SK-N-SH (cell line): ENCODE measurements at regions not wholly inside any gene's neighbourhood (a gene's known extent, or its start where the extent isn't known, plus 50 kb on each side); places are given as distances from the start of the nearest gene placed in this dataset.

Experiments used
- EP300 ChIP-seq, 2 experiments: IDR thresholded peaks; 2 replicates each; pipeline versions ENCODE4 v1.4.0 to v1.6.1; 2012; ENCODE audit warnings: borderline replicate concordance in 1 of 2, low read depth in 1 of 2, low read length in 1 of 2
- EZH2phosphoT487 ChIP-seq: fragments of 200-600 bp; sonication (generic); IDR thresholded peaks from 2 replicates; pipeline ENCODE4 v1.6.1; 2017; ENCODE audit warnings: low read depth, mixed run types, mild to moderate bottlenecking, antibody characterized with exemption, moderate library complexity, borderline replicate concordance
- FOXJ3 ChIP-seq: sonication (generic); formaldehyde crosslinking; IDR thresholded peaks from 2 replicates; pipeline ENCODE4 v1.5.1; 2020; ENCODE audit warnings: mild to moderate bottlenecking, missing genetic modification reagents
- GABPA ChIP-seq: IDR thresholded peaks from 2 replicates; pipeline ENCODE4 v1.4.0; 2012; ENCODE audit warnings: low read depth, mild to moderate bottlenecking
- RAD21 ChIP-seq: IDR thresholded peaks from 2 replicates; pipeline ENCODE4 v1.6.1; 2012; ENCODE audit warnings: mild to moderate bottlenecking, low read length
- REST ChIP-seq: IDR thresholded peaks from 2 replicates; pipeline ENCODE4 v1.6.1; 2012; ENCODE audit warnings: mild to moderate bottlenecking, low read depth, low read length, moderate library complexity
- SIN3A ChIP-seq: IDR thresholded peaks from 2 replicates; pipeline ENCODE4 v1.6.1; 2012; ENCODE audit warnings: low read depth, mild to moderate bottlenecking, low read length, moderate library complexity, borderline replicate concordance
- TEAD4 ChIP-seq: IDR thresholded peaks from 2 replicates; pipeline ENCODE4 v1.4.0; 2012; ENCODE audit warnings: mild to moderate bottlenecking, borderline replicate concordance; ENCODE audit not compliant: insufficient read depth
- TF ChIP-seq, protein P1 (sequence below): fragments of 200-600 bp; sonication (generic); IDR thresholded peaks from 2 replicates; pipeline ENCODE4 v1.6.1; 2017; ENCODE audit warnings: antibody characterized with exemption, mild to moderate bottlenecking, moderate library complexity
- TF ChIP-seq, protein P2 (sequence below): IDR thresholded peaks from 2 replicates; pipeline ENCODE4 v1.4.0; 2012; ENCODE audit warnings: low read depth, borderline replicate concordance

GRCh38 chr21:16750926-16751325, 761.9 kb upstream of the CXADR start:
- TF ChIP-seq TEAD4 = no peak
- TF ChIP-seq, protein P1, sequence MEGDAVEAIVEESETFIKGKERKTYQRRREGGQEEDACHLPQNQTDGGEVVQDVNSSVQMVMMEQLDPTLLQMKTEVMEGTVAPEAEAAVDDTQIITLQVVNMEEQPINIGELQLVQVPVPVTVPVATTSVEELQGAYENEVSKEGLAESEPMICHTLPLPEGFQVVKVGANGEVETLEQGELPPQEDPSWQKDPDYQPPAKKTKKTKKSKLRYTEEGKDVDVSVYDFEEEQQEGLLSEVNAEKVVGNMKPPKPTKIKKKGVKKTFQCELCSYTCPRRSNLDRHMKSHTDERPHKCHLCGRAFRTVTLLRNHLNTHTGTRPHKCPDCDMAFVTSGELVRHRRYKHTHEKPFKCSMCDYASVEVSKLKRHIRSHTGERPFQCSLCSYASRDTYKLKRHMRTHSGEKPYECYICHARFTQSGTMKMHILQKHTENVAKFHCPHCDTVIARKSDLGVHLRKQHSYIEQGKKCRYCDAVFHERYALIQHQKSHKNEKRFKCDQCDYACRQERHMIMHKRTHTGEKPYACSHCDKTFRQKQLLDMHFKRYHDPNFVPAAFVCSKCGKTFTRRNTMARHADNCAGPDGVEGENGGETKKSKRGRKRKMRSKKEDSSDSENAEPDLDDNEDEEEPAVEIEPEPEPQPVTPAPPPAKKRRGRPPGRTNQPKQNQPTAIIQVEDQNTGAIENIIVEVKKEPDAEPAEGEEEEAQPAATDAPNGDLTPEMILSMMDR = no peak
- no peak for TF ChIP-seq EZH2phosphoT487
- no peak for TF ChIP-seq SIN3A
- TF ChIP-seq EP300 (IDR thresholded peaks at IDR 0.05; ENCODE audit: borderline replicate concordance in 1 of 2, low read depth in 1 of 2, low read length in 1 of 2) = no peak
- TF ChIP-seq RAD21 = no peak
- no peak for TF ChIP-seq FOXJ3 (CRISPR knock-in tag)
- TF ChIP-seq, protein P2, sequence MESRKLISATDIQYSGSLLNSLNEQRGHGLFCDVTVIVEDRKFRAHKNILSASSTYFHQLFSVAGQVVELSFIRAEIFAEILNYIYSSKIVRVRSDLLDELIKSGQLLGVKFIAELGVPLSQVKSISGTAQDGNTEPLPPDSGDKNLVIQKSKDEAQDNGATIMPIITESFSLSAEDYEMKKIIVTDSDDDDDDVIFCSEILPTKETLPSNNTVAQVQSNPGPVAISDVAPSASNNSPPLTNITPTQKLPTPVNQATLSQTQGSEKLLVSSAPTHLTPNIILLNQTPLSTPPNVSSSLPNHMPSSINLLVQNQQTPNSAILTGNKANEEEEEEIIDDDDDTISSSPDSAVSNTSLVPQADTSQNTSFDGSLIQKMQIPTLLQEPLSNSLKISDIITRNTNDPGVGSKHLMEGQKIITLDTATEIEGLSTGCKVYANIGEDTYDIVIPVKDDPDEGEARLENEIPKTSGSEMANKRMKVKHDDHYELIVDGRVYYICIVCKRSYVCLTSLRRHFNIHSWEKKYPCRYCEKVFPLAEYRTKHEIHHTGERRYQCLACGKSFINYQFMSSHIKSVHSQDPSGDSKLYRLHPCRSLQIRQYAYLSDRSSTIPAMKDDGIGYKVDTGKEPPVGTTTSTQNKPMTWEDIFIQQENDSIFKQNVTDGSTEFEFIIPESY = no peak
- TF ChIP-seq REST = no peak
- no peak for TF ChIP-seq GABPA
